ENCODE measurements at regions not wholly inside any gene's neighbourhood (a gene's known extent, or its start where the extent isn't known, plus 50 kb on each side); places are given as distances from the start of the nearest gene placed in this dataset.

DNA sequence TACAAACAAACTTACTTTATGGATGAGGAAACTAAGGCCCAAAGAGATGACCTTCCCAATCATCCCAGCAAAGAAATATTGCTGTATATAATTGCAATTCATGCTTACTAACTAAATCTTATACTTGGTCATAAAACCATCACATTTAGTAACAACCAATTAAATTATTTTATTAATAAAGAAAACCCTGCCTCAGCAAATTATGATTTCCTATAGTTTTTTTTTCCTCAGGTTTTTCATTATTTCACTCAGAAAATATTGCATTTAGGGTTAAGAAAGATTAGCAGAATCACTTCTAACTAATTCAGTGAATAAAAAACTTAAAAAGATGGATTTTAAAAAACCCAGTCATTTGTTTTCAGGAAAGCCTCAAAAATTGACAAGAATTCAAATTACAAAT lies 86.5 kb upstream of the GADL1 start:
- ChIA-PET CTCF (no interaction called here), POLR2A (ENCODE audit: unreplicated experiment) (no interaction called here)
- Histone ChIP-seq H4K20me1 (ENCODE audit: insufficient read depth, low read length) (no peaks in the 10 kb centered on the region), H2AFZ (replicated peaks; ENCODE audit: low read length, poor library complexity) (no peak overlapping the region), H3K18ac (ENCODE audit: low read depth, low read length) (no peak overlapping the region), H2BK20ac (ENCODE audit: low read depth, low read length) (no peak overlapping the region), H3K9me1 (ENCODE audit: insufficient read depth, low read length) (no peaks in the 10 kb centered on the region), H2BK5ac (ENCODE audit: low read depth, low read length, poor library complexity, severe bottlenecking) (no peak overlapping the region), H2BK120ac (ENCODE audit: low read depth, low read length) (no peak overlapping the region), H3K14ac (replicated peaks; ENCODE audit: low read depth, low read length) (no peak overlapping the region), H3K79me1 (ENCODE audit: low read depth in 1 of 2, low read length in 2 of 2) (no peaks in the 10 kb centered on the region), H4K5ac (ENCODE audit: low read depth, low read length) (no peak overlapping the region), H3K4me2 (ENCODE audit: low read depth, low read length) (no peak overlapping the region), H3K23ac (ENCODE audit: low read depth, low read length) (no peak overlapping the region), H4K8ac (ENCODE audit: low read depth in 2 of 2, low read length in 2 of 2) (no peak overlapping the region), H2AK5ac (ENCODE audit: low read depth, low read length) (no peak overlapping the region), H3K56ac (ENCODE audit: extremely low read depth, insufficient read depth, low read length) (no peak overlapping the region), H3K4me1 (ENCODE audit: control insufficient read depth, insufficient read depth, low read length) (no peaks in the 10 kb centered on the region), H2BK15ac (ENCODE audit: low read depth, low read length) (no peak overlapping the region), H2AK9ac (replicated peaks; ENCODE audit: low read depth, low read length, poor library complexity) (no peak overlapping the region), H3K9me3 (ENCODE audit: control insufficient read depth, insufficient read depth, low read length) (no peaks in the 10 kb centered on the region), H3K4ac (ENCODE audit: low read depth, low read length) (no peak overlapping the region), H3K27me3 (ENCODE audit: control insufficient read depth, insufficient read depth, low read length) (no peaks in the 10 kb centered on the region), H3K4me3 (ENCODE audit: insufficient read depth, low read depth, low read length) (no peak overlapping the region), H3K36me3 (ENCODE audit: control insufficient read depth, insufficient read depth, low read length) (no peaks in the 10 kb centered on the region), H4K91ac (ENCODE audit: insufficient read depth, low read depth, low read length) (no peak overlapping the region), H3K9ac (ENCODE audit: low read depth, low read length) (no peak overlapping the region), H3K27ac (ENCODE audit: insufficient read depth, low read length) (no peak overlapping the region)
- ATAC-seq (ENCODE audit: low read depth) (no peak), DNase-seq (no peak)
- in situ Hi-C loops (cut with MboI; ENCODE audit: low sequenced_read_pairs), result no loop called here
- peak; percentile 51 for TF ChIP-seq MAFK (IDR thresholded peaks at IDR 0.05; ENCODE audit: low read depth, low read length)
- TF ChIP-seq RCOR1 (IDR thresholded peaks at IDR 0.05; ENCODE audit: insufficient replicate concordance, low read length), result no peak
- dilution Hi-C loops (cut with HindIII; ENCODE audit: low sequenced_read_pairs, unreplicated experiment), result no loop called here
- intact Hi-C loops (cut with micrococcal nuclease), result loop anchor here (10.0 kb wide), 1 partner anchor 56 kb away; no protein-coding TSS in a partner anchor
- no TSS peak for BruUV-seq (replicated peaks)

All from IMR-90 (cell line).